HEK293T (cell line): ENCODE measurements at regions not wholly inside any gene's neighbourhood (a gene's known extent, or its start where the extent isn't known, plus 50 kb on each side); places are given as distances from the start of the nearest gene placed in this dataset.
"Not testable (repeated sequence)": the region's sequence is repeated elsewhere in the genome, so short reads cannot be mapped to it uniquely, and the experiment has no call there.

Experiments
- ARNT ChIP-seq: fragments of 450-650 bp; IDR thresholded peaks from 2 replicates; pipeline ENCODE4 v1.6.1; 2017; ENCODE audit warnings: mild to moderate bottlenecking
- BHLHE40 ChIP-seq: fragments of 450-650 bp; IDR thresholded peaks from 2 replicates; pipeline ENCODE4 v1.6.1; 2016; ENCODE audit warnings: mild to moderate bottlenecking, moderate library complexity, borderline replicate concordance
- CTBP1 ChIP-seq: fragments of 450-650 bp; IDR thresholded peaks from 2 replicates; pipeline ENCODE4 v1.6.1; 2016; ENCODE audit warnings: borderline replicate concordance
- ELF4 ChIP-seq: fragments of 450-650 bp; IDR thresholded peaks from 2 replicates; pipeline ENCODE4 v1.6.1; 2017; ENCODE audit warnings: antibody characterized with exemption
- FOXA1 ChIP-seq: fragments of 450-650 bp; IDR thresholded peaks from 2 replicates; pipeline ENCODE4 v1.6.1; 2016; ENCODE audit warnings: mild to moderate bottlenecking
- FOXK2 ChIP-seq: fragments of 450-650 bp; IDR thresholded peaks from 2 replicates; pipeline ENCODE4 v1.6.1; 2016; ENCODE audit warnings: mild to moderate bottlenecking
- FOXM1 ChIP-seq: fragments of 450-650 bp; IDR thresholded peaks from 2 replicates; pipeline ENCODE4 v1.6.1; 2017; ENCODE audit warnings: mild to moderate bottlenecking, borderline replicate concordance
- LEF1 ChIP-seq: fragments of 450-650 bp; IDR thresholded peaks from 2 replicates; pipeline ENCODE4 v1.6.1; 2017; ENCODE audit warnings: mild to moderate bottlenecking, borderline replicate concordance
- NFRKB ChIP-seq: fragments of 450-650 bp; IDR thresholded peaks from 2 replicates; pipeline ENCODE4 v1.6.1; 2016; ENCODE audit warnings: mild to moderate bottlenecking, moderate library complexity
- SP1 ChIP-seq: fragments of 450-650 bp; IDR thresholded peaks from 2 replicates; pipeline ENCODE4 v1.6.1; 2017
- SUZ12 ChIP-seq: fragments of 450-650 bp; IDR thresholded peaks from 2 replicates; pipeline ENCODE4 v1.6.1; 2016; ENCODE audit warnings: mild to moderate bottlenecking
- TARDBP ChIP-seq: fragments of 450-650 bp; IDR thresholded peaks from 2 replicates; pipeline ENCODE4 v1.6.1; 2016
- ZNF384 ChIP-seq: fragments of 450-650 bp; IDR thresholded peaks from 2 replicates; pipeline ENCODE4 v1.6.1; 2016

GRCh38 chr16:21386201-21386915, 108.3 kb upstream of the CRYM start:
- not testable (repeated sequence) for TF ChIP-seq FOXM1, FOXA1, ELF4, SP1, CTBP1, LEF1, FOXK2, TARDBP, NFRKB, ZNF384, BHLHE40, SUZ12, ARNT
